ENCODE measurements at regions not wholly inside any gene's neighbourhood (a gene's known extent, or its start where the extent isn't known, plus 50 kb on each side); places are given as distances from the start of the nearest gene placed in this dataset.

- H3K27me3 ChIP-seq (ENCODE audit: control insufficient read depth in 2 of 2, insufficient read depth in 2 of 2, low read length in 2 of 2), result peaks cover 2 to 3% of the 10 kb centered on the region in 2 experiments; a peak in 1 of 5 replicates
- H3K9me1 ChIP-seq (ENCODE audit: control insufficient read depth, insufficient read depth, low read length), result no peaks in the 10 kb centered on the region
- H3K9me3 ChIP-seq (replicated peaks; ENCODE audit: control insufficient read depth, insufficient read depth, low read depth, low read length), result no peaks in the 10 kb centered on the region
- H2AFZ ChIP-seq (ENCODE audit: low read depth, low read length), result no peak overlapping the region
- H3K4me2 ChIP-seq (ENCODE audit: insufficient read depth, low read length), result no peak overlapping the region
- TF ChIP-seq SIRT6 (IDR thresholded peaks at IDR 0.05; ENCODE audit: low read depth, low read length) (no peak), ZNF175 (CRISPR knock-in tag; IDR thresholded peaks at IDR 0.05; ENCODE audit: low read depth) (no peak), SMAD1 (IDR thresholded peaks at IDR 0.05; ENCODE audit: low read depth, low read length, partially characterized antibody) (no peak), NFIX (CRISPR knock-in tag; IDR thresholded peaks at IDR 0.05; ENCODE audit: low read depth) (no peak), ZBTB49 (CRISPR knock-in tag; IDR thresholded peaks at IDR 0.05; ENCODE audit: borderline replicate concordance) (no peak), SAFB (IDR thresholded peaks at IDR 0.05; ENCODE audit: borderline replicate concordance, low read depth, low read length) (no peak), ZNF3 (CRISPR knock-in tag; IDR thresholded peaks at IDR 0.05) (no peak), SIX5 (IDR thresholded peaks at IDR 0.05; ENCODE audit: borderline replicate concordance in 1 of 2, insufficient read depth in 1 of 2, low read depth in 1 of 2, low read length in 2 of 2) (no peak), JUND (IDR thresholded peaks at IDR 0.05; ENCODE audit: borderline replicate concordance, low read depth, low read length) (no peak), JUND (tag; IDR thresholded peaks at IDR 0.05; ENCODE audit: borderline replicate concordance, low read depth, low read length) (no peak), ZNF696 (CRISPR knock-in tag; conservative IDR thresholded peaks at IDR 0.05) (no peak)
- TF ChIP-seq, protein P1, sequence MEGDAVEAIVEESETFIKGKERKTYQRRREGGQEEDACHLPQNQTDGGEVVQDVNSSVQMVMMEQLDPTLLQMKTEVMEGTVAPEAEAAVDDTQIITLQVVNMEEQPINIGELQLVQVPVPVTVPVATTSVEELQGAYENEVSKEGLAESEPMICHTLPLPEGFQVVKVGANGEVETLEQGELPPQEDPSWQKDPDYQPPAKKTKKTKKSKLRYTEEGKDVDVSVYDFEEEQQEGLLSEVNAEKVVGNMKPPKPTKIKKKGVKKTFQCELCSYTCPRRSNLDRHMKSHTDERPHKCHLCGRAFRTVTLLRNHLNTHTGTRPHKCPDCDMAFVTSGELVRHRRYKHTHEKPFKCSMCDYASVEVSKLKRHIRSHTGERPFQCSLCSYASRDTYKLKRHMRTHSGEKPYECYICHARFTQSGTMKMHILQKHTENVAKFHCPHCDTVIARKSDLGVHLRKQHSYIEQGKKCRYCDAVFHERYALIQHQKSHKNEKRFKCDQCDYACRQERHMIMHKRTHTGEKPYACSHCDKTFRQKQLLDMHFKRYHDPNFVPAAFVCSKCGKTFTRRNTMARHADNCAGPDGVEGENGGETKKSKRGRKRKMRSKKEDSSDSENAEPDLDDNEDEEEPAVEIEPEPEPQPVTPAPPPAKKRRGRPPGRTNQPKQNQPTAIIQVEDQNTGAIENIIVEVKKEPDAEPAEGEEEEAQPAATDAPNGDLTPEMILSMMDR (IDR thresholded peaks at IDR 0.05 in 2 of 3, conservative IDR thresholded peaks at IDR 0.05 in 1 of 3; ENCODE audit: insufficient read depth in 2 of 3, low read depth in 1 of 3, low read length in 3 of 3), result no peak
- no peaks in the 10 kb centered on the region for H3K4me1 ChIP-seq (replicated peaks in 1 of 2; ENCODE audit: control insufficient read depth in 2 of 2, insufficient read depth in 2 of 2, low read length in 2 of 2)
- no TSS peak for BruUV-seq (replicated peaks)
- FAIRE-seq, result no peak
- no peak for DNase-seq (ENCODE audit: extremely low read depth in 1 of 4, low spot score in 3 of 4)
- no peak overlapping the region for H3K27ac ChIP-seq (ENCODE audit: extremely low read depth, low read depth, low read length)
- ChIA-PET CTCF (ENCODE audit: low intra/inter-chr PET ratio) (no interaction called here), POLR2A (interaction anchor here (0.7 kb wide), 2 partner anchors 19 to 1309 kb away, joined by 3 read pairs; no protein-coding TSS in a partner anchor)
- H3K4me3 ChIP-seq, result no peak overlapping the region
- no peaks in the 10 kb centered on the region for H4K20me1 ChIP-seq (replicated peaks; ENCODE audit: control insufficient read depth, insufficient read depth, low read length)
- in situ Hi-C loops (cut with MboI), result loop anchor here (25.0 kb wide), 1 partner anchor 583 kb away; no protein-coding TSS in a partner anchor
- WGBS (ENCODE audit: insufficient coverage, low coverage, missing lambda C conversion rate), result 0% methylated on average over 6 of the region's 6 CpGs
- H3K36me3 ChIP-seq (ENCODE audit: control insufficient read depth, insufficient read depth, low read length), result no peaks in the 10 kb centered on the region
- intact Hi-C loops (cut with micrococcal nuclease), result no loop called here
- no peak for ATAC-seq
- H3K9ac ChIP-seq (ENCODE audit: insufficient read depth in 1 of 2, low read depth in 2 of 2, low read length in 2 of 2), result no peak overlapping the region
- no peaks in the 10 kb centered on the region for H3K79me2 ChIP-seq (ENCODE audit: control insufficient read depth, insufficient read depth, low read length)
Measured at GRCh38 chr3:159879598-159879997, 109.0 kb upstream of the IL12A start.
